ENCODE measurements at regions not wholly inside any gene's neighbourhood (a gene's known extent, or its start where the extent isn't known, plus 50 kb on each side); places are given as distances from the start of the nearest gene placed in this dataset.

GRCh38 chr3:102194001-102194400 is 240.8 kb upstream of the ZPLD1 start:
- no peak overlapping the region for H3K4me3 ChIP-seq (ENCODE audit: low read length)
- intact Hi-C loops (cut with DNase I), result no loop called here
- no peaks in the 10 kb centered on the region for H3K27me3 ChIP-seq (ENCODE audit: control insufficient read depth, insufficient read depth)
- no peaks in the 10 kb centered on the region for H3K9me3 ChIP-seq (ENCODE audit: control insufficient read depth, low read length)
- H3K27ac ChIP-seq (ENCODE audit: low read length), result no peak overlapping the region
- 77% methylated on average over 5 of the region's 5 CpGs for WGBS
- no peaks in the 10 kb centered on the region for H3K4me1 ChIP-seq (ENCODE audit: control insufficient read depth, insufficient read depth, low read length)
- DNase-seq (no peak), ATAC-seq (no peak)

GRCh38 chr3:102194760-102195159 is 240.1 kb upstream of the ZPLD1 start:
- H3K27ac ChIP-seq (ENCODE audit: low read length), result no peak overlapping the region
- no peak for DNase-seq
- H3K4me3 ChIP-seq (ENCODE audit: low read length), result no peak overlapping the region
- intact Hi-C loops (cut with DNase I), result no loop called here
- ATAC-seq, result no peak
- no peaks in the 10 kb centered on the region for H3K9me3 ChIP-seq (ENCODE audit: control insufficient read depth, low read length)
- no peaks in the 10 kb centered on the region for H3K4me1 ChIP-seq (ENCODE audit: control insufficient read depth, insufficient read depth, low read length)
- 92% methylated on average over 1 of the region's 1 CpG for WGBS
- no peaks in the 10 kb centered on the region for H3K27me3 ChIP-seq (ENCODE audit: control insufficient read depth, insufficient read depth)

- no peak for DNase-seq
- no peaks in the 10 kb centered on the region for H3K9me3 ChIP-seq (ENCODE audit: control insufficient read depth, low read length)
- H3K4me3 ChIP-seq (ENCODE audit: low read length), result no peak overlapping the region
- 49% methylated on average over 5 of the region's 5 CpGs for WGBS
- peak; percentile 48 to 83 for ATAC-seq
- no peaks in the 10 kb centered on the region for H3K4me1 ChIP-seq (ENCODE audit: control insufficient read depth, insufficient read depth, low read length)
- no peaks in the 10 kb centered on the region for H3K27me3 ChIP-seq (ENCODE audit: control insufficient read depth, insufficient read depth)
- intact Hi-C loops (cut with DNase I), result no loop called here
- peak overlapping the region; percentile 37 for H3K27ac ChIP-seq (ENCODE audit: low read length)
Observed at GRCh38 chr3:102195198-102195948, 239.4 kb upstream of the ZPLD1 start.

GRCh38 chr3:102200126-102200525 is 234.7 kb upstream of the ZPLD1 start:
- intact Hi-C loops (cut with DNase I), result no loop called here
- ATAC-seq (no peak), DNase-seq (no peak)
- H3K27ac ChIP-seq (ENCODE audit: low read length), result no peak overlapping the region
- H3K27me3 ChIP-seq (ENCODE audit: control insufficient read depth, insufficient read depth), result no peaks in the 10 kb centered on the region
- no peaks in the 10 kb centered on the region for H3K4me1 ChIP-seq (ENCODE audit: control insufficient read depth, insufficient read depth, low read length)
- H3K9me3 ChIP-seq (ENCODE audit: control insufficient read depth, low read length), result no peaks in the 10 kb centered on the region
- no peak overlapping the region for H3K4me3 ChIP-seq (ENCODE audit: low read length)

GRCh38 chr3:102200560-102200959 is 234.3 kb upstream of the ZPLD1 start:
- Histone ChIP-seq H3K4me3 (ENCODE audit: low read length) (no peak overlapping the region), H3K27me3 (ENCODE audit: control insufficient read depth, insufficient read depth) (no peaks in the 10 kb centered on the region), H3K27ac (ENCODE audit: low read length) (no peak overlapping the region), H3K4me1 (ENCODE audit: control insufficient read depth, insufficient read depth, low read length) (no peaks in the 10 kb centered on the region), H3K9me3 (ENCODE audit: control insufficient read depth, low read length) (no peaks in the 10 kb centered on the region)
- DNase-seq (no peak), ATAC-seq (no peak)
- intact Hi-C loops (cut with DNase I), result no loop called here

DNA sequence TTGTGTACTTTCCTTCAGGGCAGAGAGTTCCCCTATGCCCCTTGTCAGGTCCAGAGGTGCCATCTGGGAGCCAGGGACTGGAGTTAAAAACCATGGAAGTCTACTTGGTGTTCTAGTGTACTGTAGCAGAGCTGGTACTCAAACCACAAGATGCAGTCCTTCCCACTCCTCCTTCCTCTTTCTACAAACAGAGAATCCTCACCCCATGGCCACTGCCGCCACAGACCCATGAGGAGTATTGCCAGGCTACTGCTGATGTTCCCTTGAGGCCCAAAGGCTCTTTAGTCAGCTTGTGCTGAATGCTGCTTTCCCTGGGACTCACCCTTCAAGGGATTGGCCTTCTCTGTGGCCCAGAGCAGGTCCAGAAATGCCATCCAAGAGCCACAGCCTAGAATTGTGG is 229.2 kb upstream of the ZPLD1 start:
- DNase-seq, result no peak
- intact Hi-C loops (cut with DNase I), result no loop called here
- WGBS, result 77% methylated on average over 1 of the region's 1 CpG

DNA sequence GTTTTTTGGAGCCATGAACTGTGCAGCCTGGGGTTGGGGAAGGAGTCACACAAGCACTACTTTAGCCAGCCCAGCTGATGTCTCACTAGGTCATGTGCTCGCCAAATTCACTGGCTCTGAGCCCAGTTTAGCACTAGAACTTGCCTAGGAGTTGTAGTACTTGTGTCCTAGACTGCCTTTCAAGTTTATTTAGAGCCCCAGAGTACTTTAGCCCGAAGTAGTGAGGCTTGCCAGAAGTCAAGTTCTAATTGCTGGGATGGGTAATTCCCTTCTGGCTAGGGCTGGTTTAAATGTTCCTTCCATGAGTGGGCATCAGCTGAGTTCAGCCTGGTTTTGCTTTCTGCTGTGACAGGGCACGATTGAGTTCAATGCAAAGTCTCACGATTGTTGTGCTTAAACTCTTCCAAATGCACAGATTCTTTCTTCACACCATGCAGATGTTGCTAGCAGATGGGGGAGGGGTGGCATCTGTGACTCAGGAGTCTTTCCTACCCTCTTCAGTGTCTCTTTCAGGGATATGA is 228.2 kb upstream of the ZPLD1 start:
- ATAC-seq (peak; percentile 97), DNase-seq (peak; percentile 84 to 90 (median 86))
- WGBS, result 25% methylated on average over 4 of the region's 4 CpGs
- H3K9me3 ChIP-seq (ENCODE audit: control insufficient read depth, low read length), result no peaks in the 10 kb centered on the region
- H3K4me1 ChIP-seq (ENCODE audit: control insufficient read depth, insufficient read depth, low read length), result no peaks in the 10 kb centered on the region
- peak overlapping the region; percentile 48 for H3K27ac ChIP-seq (ENCODE audit: low read length)
- H3K27me3 ChIP-seq (ENCODE audit: control insufficient read depth, insufficient read depth), result no peaks in the 10 kb centered on the region
- no peak overlapping the region for H3K4me3 ChIP-seq (ENCODE audit: low read length)
- intact Hi-C loops (cut with DNase I), result no loop called here

More for the DNA sequence above, 229.2 kb upstream of the ZPLD1 start:
- H3K4me1 ChIP-seq (ENCODE audit: control insufficient read depth, insufficient read depth, low read length), result no peaks in the 10 kb centered on the region
- H3K27ac ChIP-seq (ENCODE audit: low read length), result no peak overlapping the region
- no peaks in the 10 kb centered on the region for H3K9me3 ChIP-seq (ENCODE audit: control insufficient read depth, low read length)
- H3K27me3 ChIP-seq (ENCODE audit: control insufficient read depth, insufficient read depth), result no peaks in the 10 kb centered on the region
- no peak overlapping the region for H3K4me3 ChIP-seq (ENCODE audit: low read length)
- ATAC-seq, result peak in 1 of 2 donors; percentile 29

- WGBS, result 76% methylated on average over 3 of the region's 3 CpGs
- DNase-seq (no peak), ATAC-seq (peak in 1 of 2 donors; percentile 27)
- Histone ChIP-seq H3K27me3 (ENCODE audit: control insufficient read depth, insufficient read depth) (no peaks in the 10 kb centered on the region), H3K9me3 (ENCODE audit: control insufficient read depth, low read length) (no peaks in the 10 kb centered on the region), H3K4me3 (ENCODE audit: low read length) (no peak overlapping the region), H3K27ac (ENCODE audit: low read length) (no peak overlapping the region), H3K4me1 (ENCODE audit: control insufficient read depth, insufficient read depth, low read length) (no peaks in the 10 kb centered on the region)
- intact Hi-C loops (cut with DNase I), result no loop called here
Observed at GRCh38 chr3:102207151-102207571, 227.7 kb upstream of the ZPLD1 start.

DNA sequence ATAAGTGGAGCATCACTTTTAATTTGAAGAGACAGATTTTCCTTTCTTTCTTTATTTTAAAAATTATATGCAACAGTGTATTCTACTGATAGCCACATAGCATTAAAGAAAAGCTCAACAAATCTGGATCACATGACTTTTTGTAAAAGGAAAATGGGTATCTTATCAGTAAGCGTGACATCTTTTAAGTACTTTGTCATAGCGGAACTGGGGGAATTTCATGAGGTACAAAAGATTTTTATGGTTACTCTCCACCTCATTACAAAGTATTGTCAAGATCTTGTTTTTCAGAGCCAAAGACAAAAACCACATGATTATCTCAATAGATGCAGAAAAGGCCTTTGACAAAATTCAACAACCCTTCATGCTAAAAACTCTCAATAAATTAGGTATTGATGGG is 219.6 kb upstream of the ZPLD1 start:
- WGBS, result 96% methylated on average over 2 of the region's 2 CpGs

DNA sequence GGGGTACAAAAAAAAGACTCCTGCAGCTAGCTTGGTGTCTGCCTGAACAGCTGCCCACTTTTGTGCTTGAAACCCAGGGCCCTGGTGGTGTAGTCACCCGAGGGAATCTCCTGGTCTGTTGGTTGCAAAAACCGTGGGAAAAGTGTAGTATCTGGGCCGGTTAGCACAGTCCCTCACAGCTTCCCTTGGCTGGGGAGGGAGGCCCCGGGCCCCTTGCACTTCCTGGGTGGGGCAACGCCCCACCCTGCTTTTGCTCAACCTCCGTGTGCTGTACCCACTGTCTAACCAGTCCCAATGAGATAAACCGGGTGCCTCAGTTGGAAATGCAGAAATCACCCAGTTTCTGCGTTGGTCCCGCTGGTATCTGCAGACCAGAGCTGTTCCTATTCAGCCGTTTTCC is 211.7 kb upstream of the ZPLD1 start:
- Histone ChIP-seq H3K27ac (ENCODE audit: low read length) (no peak overlapping the region), H3K9me3 (ENCODE audit: control insufficient read depth, low read length) (no peaks in the 10 kb centered on the region), H3K27me3 (ENCODE audit: control insufficient read depth, insufficient read depth) (no peaks in the 10 kb centered on the region), H3K4me1 (ENCODE audit: control insufficient read depth, insufficient read depth, low read length) (no peaks in the 10 kb centered on the region), H3K4me3 (ENCODE audit: low read length) (no peak overlapping the region)
- no peak for ATAC-seq
- no peak for DNase-seq
- whole genome bisulfite sequencing, result 76% methylated on average over 10 of the region's 10 CpGs
- intact Hi-C loops (cut with DNase I), result loop anchor here in 2 of 4 donors (5.0 to 10.0 kb wide), 2 partner anchors 88 to 411 kb away; no protein-coding TSS in a partner anchor

More for the DNA sequence above, 219.6 kb upstream of the ZPLD1 start:
- Histone ChIP-seq H3K9me3 (ENCODE audit: control insufficient read depth, low read length) (no peaks in the 10 kb centered on the region), H3K4me3 (ENCODE audit: low read length) (no peak overlapping the region), H3K27me3 (ENCODE audit: control insufficient read depth, insufficient read depth) (no peaks in the 10 kb centered on the region), H3K4me1 (ENCODE audit: control insufficient read depth, insufficient read depth, low read length) (no peaks in the 10 kb centered on the region), H3K27ac (ENCODE audit: low read length) (no peak overlapping the region)
- ATAC-seq (no peak), DNase-seq (no peak)
- intact Hi-C loops (cut with DNase I), result no loop called here

- H3K4me3 ChIP-seq (ENCODE audit: low read length), result no peak overlapping the region
- no peaks in the 10 kb centered on the region for H3K9me3 ChIP-seq (ENCODE audit: control insufficient read depth, low read length)
- intact Hi-C loops (cut with DNase I), result loop anchor here in 3 of 4 donors (2.0 to 10.0 kb wide), 3 partner anchors 89 to 412 kb away; no protein-coding TSS in a partner anchor
- H3K27me3 ChIP-seq (ENCODE audit: control insufficient read depth, insufficient read depth), result no peaks in the 10 kb centered on the region
- H3K27ac ChIP-seq (ENCODE audit: low read length), result no peak overlapping the region
- DNase-seq (no peak), ATAC-seq (peak; percentile 57 to 58)
- no peaks in the 10 kb centered on the region for H3K4me1 ChIP-seq (ENCODE audit: control insufficient read depth, insufficient read depth, low read length)
- 76% methylated on average over 3 of the region's 3 CpGs for WGBS
Observed at GRCh38 chr3:102224171-102224570, 210.6 kb upstream of the ZPLD1 start.

All from right cardiac atrium (tissue), 5 donors.